NB4 (cell line): ENCODE measurements at regions not wholly inside any gene's neighbourhood (a gene's known extent, or its start where the extent isn't known, plus 50 kb on each side); places are given as distances from the start of the nearest gene placed in this dataset.

Experiments
- CTCF ChIP-seq: IDR thresholded peaks from one replicate; pipeline ENCODE4 v1.5.1; 2012; ENCODE audit warnings: low read depth, low read length
- MAX ChIP-seq: IDR thresholded peaks from 2 replicates; pipeline ENCODE4 v1.6.1; 2011; ENCODE audit warnings: low read depth, low read length
- MYC ChIP-seq: IDR thresholded peaks from 2 replicates; pipeline ENCODE4 v1.6.1; 2011; ENCODE audit warnings: low read depth, low read length
- POLR2A ChIP-seq: IDR thresholded peaks from 2 replicates; pipeline ENCODE4 v1.6.1; 2011; ENCODE audit warnings: mild to moderate bottlenecking; ENCODE audit not compliant: insufficient read length; ENCODE audit errors: extremely low read depth

GRCh38 chr17:34736611-34737010 lies 157.2 kb downstream of the TMEM132E start:
- TF ChIP-seq POLR2A (no peak), CTCF (no peak), MAX (no peak), MYC (no peak)
